ENCODE measurements at regions not wholly inside any gene's neighbourhood (a gene's known extent, or its start where the extent isn't known, plus 50 kb on each side); places are given as distances from the start of the nearest gene placed in this dataset.
A peak's percentile ranks its signal among the peaks of the same experiment; 100 is the strongest.
"Not testable (repeated sequence)": the region's sequence is repeated elsewhere in the genome, so short reads cannot be mapped to it uniquely, and the experiment has no call there.

DNA sequence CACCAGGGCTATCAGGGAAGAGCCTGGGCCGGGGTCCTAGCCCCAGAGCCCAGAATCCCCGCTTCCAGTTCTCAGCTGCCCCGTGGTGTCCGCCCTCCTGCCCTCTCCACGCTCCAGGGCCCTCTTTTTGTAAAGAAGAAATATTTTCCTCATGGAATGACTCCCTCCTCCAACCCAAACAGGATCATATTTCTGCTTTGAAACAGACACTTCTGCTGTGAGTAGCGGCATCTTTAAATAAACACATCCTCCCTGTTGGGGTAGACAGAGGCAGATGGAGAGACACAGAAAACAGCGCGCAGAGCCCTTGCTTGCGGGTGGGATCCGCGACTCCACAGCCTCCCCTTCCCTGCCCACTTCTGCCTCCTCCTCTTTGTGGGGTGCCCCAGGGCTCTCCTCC, 4384.7 kb upstream of the TPTE start:
- not testable (repeated sequence) for H3K4me1 ChIP-seq

DNA sequence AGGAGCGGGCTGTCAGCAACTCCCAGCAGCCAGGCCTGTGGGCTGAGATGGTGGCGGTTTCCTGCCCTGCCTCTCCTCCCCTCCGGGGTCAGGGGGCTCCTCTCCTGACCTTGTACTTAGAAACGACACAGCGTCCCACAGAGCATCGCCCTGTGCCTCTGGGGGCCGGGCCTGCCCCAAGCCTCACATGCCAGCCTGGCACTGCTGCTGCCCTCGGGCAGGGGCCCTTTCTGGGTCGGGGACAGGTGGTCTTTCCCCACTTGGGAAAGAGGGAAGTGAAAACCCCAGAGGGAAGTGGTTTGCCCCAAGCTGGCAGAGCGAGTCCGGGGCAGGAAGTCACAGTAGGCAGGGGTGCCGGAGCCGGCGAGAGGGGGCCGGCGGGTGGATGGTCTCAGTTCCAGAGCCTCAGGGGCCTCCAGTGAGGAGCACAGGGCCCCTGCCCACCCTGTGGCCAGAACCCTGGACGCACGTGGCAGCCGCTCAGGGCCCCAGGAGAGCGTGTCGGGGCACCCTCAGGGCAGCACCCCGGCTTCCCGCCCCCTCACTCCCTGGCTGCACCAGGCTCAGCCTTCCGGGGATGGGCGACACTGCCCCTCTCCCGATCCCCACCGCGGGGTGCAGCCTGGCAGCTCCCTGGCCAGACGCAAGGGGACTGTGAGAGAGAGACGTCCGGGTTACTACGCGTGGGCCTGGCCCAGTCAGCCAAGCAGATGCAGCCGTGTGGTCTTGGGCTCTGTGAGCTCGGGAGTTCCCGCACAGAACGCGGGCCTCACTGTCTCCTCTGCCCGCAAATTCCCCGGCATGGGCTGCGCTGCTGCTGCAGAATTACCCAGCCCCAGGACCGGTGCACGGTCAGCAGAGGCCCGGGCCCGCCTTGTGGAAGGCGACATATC, 4382.9 kb upstream of the TPTE start:
- DNase-seq; H3K9me3 ChIP-seq; H3K4me1 ChIP-seq; intact Hi-C loops (cut with DNase I); H3K4me3 ChIP-seq; H3K27me3 ChIP-seq; H3K27ac ChIP-seq; H3K36me3 ChIP-seq: not testable (repeated sequence)
- peak in 3 of 4 donors; percentile 33 to 68 (median 36) for ATAC-seq
- WGBS, 4 donors = no CpG with 5 or more reads among the region's 46 CpGs

More for the DNA sequence above, 4384.7 kb upstream of the TPTE start:
- H3K36me3 ChIP-seq; H3K27me3 ChIP-seq; H3K9me3 ChIP-seq; H3K27ac ChIP-seq; H3K4me3 ChIP-seq; intact Hi-C loops (cut with DNase I); DNase-seq; ATAC-seq: not testable (repeated sequence)
- WGBS, 4 donors = no CpG with 5 or more reads among the region's 11 CpGs

DNA sequence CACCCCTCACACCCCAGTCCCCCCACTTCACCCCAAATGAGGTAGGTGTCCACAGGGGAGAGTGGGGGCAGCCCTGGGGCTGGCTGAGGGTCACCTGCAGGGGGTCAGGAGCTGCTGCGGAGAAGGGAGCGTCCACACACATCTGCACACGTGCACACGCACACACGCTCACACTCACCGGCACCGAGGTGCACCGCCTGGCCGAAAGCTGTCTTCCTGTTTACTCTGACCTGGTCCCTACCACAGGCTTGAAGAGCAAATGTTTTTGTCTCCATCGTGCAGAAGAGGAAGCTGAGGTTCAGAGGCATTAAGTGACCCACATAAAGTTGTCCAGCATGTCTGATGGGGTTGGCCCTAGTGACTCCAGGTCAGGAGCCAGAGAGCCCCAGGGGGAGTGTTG, 4382.1 kb upstream of the TPTE start:
- no CpG with 5 or more reads among the region's 10 CpGs for WGBS, 4 donors
- H3K27me3 ChIP-seq; H3K9me3 ChIP-seq; intact Hi-C loops (cut with DNase I); ATAC-seq; H3K4me1 ChIP-seq; H3K27ac ChIP-seq; H3K4me3 ChIP-seq; H3K36me3 ChIP-seq; DNase-seq: not testable (repeated sequence)

GRCh38 chr21:6139862-6140261, 4381.5 kb upstream of the TPTE start:
- H3K27ac ChIP-seq; H3K4me1 ChIP-seq; H3K9me3 ChIP-seq; H3K36me3 ChIP-seq; H3K4me3 ChIP-seq; ATAC-seq; DNase-seq; H3K27me3 ChIP-seq; intact Hi-C loops (cut with DNase I): not testable (repeated sequence)
- no CpG with 5 or more reads among the region's 3 CpGs for WGBS, 4 donors

DNA sequence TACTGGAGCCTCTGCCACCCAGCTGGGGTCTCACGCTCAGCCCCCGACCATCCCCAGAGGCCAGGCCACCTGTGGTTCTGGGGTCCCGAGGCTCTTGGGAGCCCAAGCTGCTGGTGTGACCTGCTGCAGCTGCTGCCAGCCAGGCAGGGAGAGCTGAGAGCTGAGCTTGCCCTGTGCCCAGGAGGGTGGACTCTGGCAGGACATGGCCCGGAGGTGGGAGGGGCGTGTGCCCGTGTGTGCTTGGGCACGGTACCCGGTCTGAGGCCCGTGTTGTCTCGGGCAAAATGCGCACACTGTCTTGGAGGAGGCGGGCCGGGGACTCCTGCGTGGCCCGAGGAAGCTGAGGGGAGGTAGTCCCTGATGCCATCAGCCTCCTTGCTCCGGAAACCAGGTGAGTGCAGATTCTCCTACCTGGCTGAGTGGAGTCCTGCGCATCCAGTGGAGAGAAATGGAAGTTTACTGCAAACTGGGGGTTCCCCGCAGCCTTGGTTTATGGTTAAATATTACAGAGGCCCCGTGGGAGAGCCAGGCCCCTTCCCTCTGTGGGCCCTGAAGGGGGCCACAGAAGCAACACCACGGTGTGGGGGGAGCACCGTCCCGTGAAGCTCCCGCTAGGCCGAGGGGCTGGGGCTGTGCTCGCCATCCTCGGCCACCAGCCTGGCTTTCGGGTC, 4380.8 kb upstream of the TPTE start:
- ATAC-seq; H3K9me3 ChIP-seq; H3K4me1 ChIP-seq; H3K27me3 ChIP-seq; H3K4me3 ChIP-seq; DNase-seq; H3K27ac ChIP-seq; intact Hi-C loops (cut with DNase I); H3K36me3 ChIP-seq: not testable (repeated sequence)
- no CpG with 5 or more reads among the region's 27 CpGs for WGBS, 4 donors

GRCh38 chr21:6141138-6141474, 4380.3 kb upstream of the TPTE start:
- WGBS, 4 donors = no CpG with 5 or more reads among the region's 14 CpGs
- H3K4me3 ChIP-seq; H3K36me3 ChIP-seq; H3K27ac ChIP-seq; H3K9me3 ChIP-seq; H3K27me3 ChIP-seq; H3K4me1 ChIP-seq; ATAC-seq; DNase-seq; intact Hi-C loops (cut with DNase I): not testable (repeated sequence)

GRCh38 chr21:6153154-6153553, 4368.2 kb upstream of the TPTE start:
- H3K9me3 ChIP-seq; DNase-seq; intact Hi-C loops (cut with DNase I); H3K4me1 ChIP-seq; H3K4me3 ChIP-seq; H3K27ac ChIP-seq; H3K27me3 ChIP-seq; ATAC-seq; H3K36me3 ChIP-seq: not testable (repeated sequence)
- no CpG with 5 or more reads among the region's 4 CpGs for WGBS, 4 donors

GRCh38 chr21:6154524-6155320, 4366.7 kb upstream of the TPTE start:
- H3K4me1 ChIP-seq; H3K27me3 ChIP-seq; intact Hi-C loops (cut with DNase I); H3K4me3 ChIP-seq; H3K36me3 ChIP-seq; H3K9me3 ChIP-seq; DNase-seq; H3K27ac ChIP-seq: not testable (repeated sequence)
- peak in 3 of 4 donors; percentile 68 to 86 (median 80) for ATAC-seq
- WGBS, 4 donors = 31 to 57% (median 50%) methylated on average over 1 to 6 of the region's 30 CpGs; no CpG with 5 or more reads in 1 of the 4 donors

GRCh38 chr21:6156712-6157389, 4364.5 kb upstream of the TPTE start:
- H3K9me3 ChIP-seq; H3K4me3 ChIP-seq; ATAC-seq; H3K27me3 ChIP-seq; intact Hi-C loops (cut with DNase I); H3K36me3 ChIP-seq; DNase-seq; H3K27ac ChIP-seq; H3K4me1 ChIP-seq: not testable (repeated sequence)
- whole genome bisulfite sequencing, 4 donors = 100% methylated on average over 4 to 5 of the region's 27 CpGs; no CpG with 5 or more reads in 2 of the 4 donors

- intact Hi-C loops (cut with DNase I); H3K27me3 ChIP-seq; H3K4me1 ChIP-seq; H3K4me3 ChIP-seq; ATAC-seq; H3K27ac ChIP-seq; H3K9me3 ChIP-seq; H3K36me3 ChIP-seq; DNase-seq: not testable (repeated sequence)
- WGBS, 4 donors = 86 to 88% methylated on average over 4 of the region's 11 CpGs; no CpG with 5 or more reads in 2 of the 4 donors
These were observed 4363.9 kb upstream of the TPTE start for GRCh38 chr21:6157515-6157914.
